H1 (cell line): ENCODE measurements at regions not wholly inside any gene's neighbourhood (a gene's known extent, or its start where the extent isn't known, plus 50 kb on each side); places are given as distances from the start of the nearest gene placed in this dataset.

Source experiments
- CTCF ChIA-PET: fragments of 300-600 bp; sonication (Branson Sonifier 250); formaldehyde crosslinking; loops from one replicate; lab custom pipeline; 2021; ENCODE audit not compliant: partially characterized antibody; lab: Charles Lee
- POLR2A ChIA-PET: fragments of 300-600 bp; sonication (Branson Sonifier 250); formaldehyde crosslinking; loops from one replicate; lab custom pipeline; 2021; ENCODE audit warnings: inconsistent platforms; ENCODE audit not compliant: partially characterized antibody; lab: Charles Lee
- DNase-seq, 2 experiments: peaks; one replicate each; pipeline versions ENCODE4 v3.0.0 to v3.0.0-alpha.2; 2010 to 2022; ENCODE audit warnings: low spot score in 2 of 2, low read depth in 1 of 2, mixed read lengths in 1 of 2
- FAIRE-seq: peaks from 2 replicates; lab custom pipeline; 2011; peaks lifted over from hg19 to GRCh38; lab: Jason Lieb, UNC
- H2AFZ ChIP-seq: 2 replicates; pipeline ENCODE4 v1.8.1; 2012; ENCODE audit warnings: low read length, inconsistent platforms
- H2AK5ac ChIP-seq: 2 replicates; pipeline ENCODE4 v1.6.1; 2013; ENCODE audit warnings: low read depth, low read length
- H2BK120ac ChIP-seq: replicated peaks from 2 replicates; pipeline ENCODE3; 2013; ENCODE audit warnings: low read depth, low read length, inconsistent platforms
- H2BK12ac ChIP-seq: 2 replicates; pipeline ENCODE4 v1.6.1; 2013; ENCODE audit warnings: low read depth, low read length
- H2BK15ac ChIP-seq: 2 replicates; pipeline ENCODE4 v1.6.1; 2013; ENCODE audit warnings: low read length
- H2BK20ac ChIP-seq: 2 replicates; pipeline ENCODE4 v1.6.1; 2013; ENCODE audit warnings: low read length
- H2BK5ac ChIP-seq: 2 replicates; pipeline ENCODE4 v1.6.1; 2013; ENCODE audit warnings: low read depth, low read length
- H3K14ac ChIP-seq: 2 replicates; pipeline ENCODE4 v1.6.1; 2013; ENCODE audit warnings: inconsistent platforms; ENCODE audit not compliant: insufficient read length
- H3K18ac ChIP-seq: 2 replicates; pipeline ENCODE4 v1.6.1; 2013; ENCODE audit warnings: low read length; ENCODE audit errors: extremely low read depth
- H3K23ac ChIP-seq: 2 replicates; pipeline ENCODE4 v1.6.1; 2013; ENCODE audit warnings: inconsistent platforms; ENCODE audit not compliant: insufficient read length
- H3K23me2 ChIP-seq: 2 replicates; pipeline ENCODE4 v1.6.1; 2013; ENCODE audit warnings: low read depth, low read length
- H3K27ac ChIP-seq: 2 replicates; pipeline ENCODE4 v1.6.1; 2011; ENCODE audit warnings: low read depth, low read length, inconsistent platforms
- H3K27me3 ChIP-seq, 4 experiments: replicated peaks in 1 of 4; 1 replicate in 1 of 4; 2 replicates in 3 of 4; pipeline versions ENCODE4 v1.6.1 to v1.8.1; 2011 to 2013; ENCODE audit warnings: low read length in 3 of 4, mild to moderate bottlenecking in 3 of 4, inconsistent platforms in 2 of 4, mixed read lengths in 2 of 4, moderate library complexity in 1 of 4; ENCODE audit not compliant: control insufficient read depth in 3 of 4, insufficient read depth in 3 of 4; ENCODE audit errors: extremely low read depth in 1 of 4
- H3K36me3 ChIP-seq, 4 experiments: 2 replicates each; pipeline versions ENCODE4 v1.6.1 to v1.8.1; 2011 to 2013; ENCODE audit warnings: mild to moderate bottlenecking in 4 of 4, low read length in 3 of 4, moderate library complexity in 2 of 4, control low read depth in 1 of 4, inconsistent platforms in 1 of 4; ENCODE audit not compliant: insufficient read depth in 4 of 4, control insufficient read depth in 2 of 4
- H3K4ac ChIP-seq: replicated peaks from 2 replicates; pipeline ENCODE3; 2013; ENCODE audit warnings: low read length, low read depth, mixed read lengths, inconsistent platforms; ENCODE audit not compliant: insufficient read length
- H3K4me1 ChIP-seq, 4 experiments: replicated peaks in 1 of 4; 1 replicate in 1 of 4; 2 replicates in 3 of 4; pipeline versions ENCODE4 v1.6.1 to v1.8.1; 2011 to 2013; ENCODE audit warnings: low read length in 3 of 4, inconsistent platforms in 2 of 4, mixed read lengths in 1 of 4; ENCODE audit not compliant: insufficient read depth in 4 of 4, control insufficient read depth in 3 of 4
- H3K4me2 ChIP-seq, 2 experiments: 2 replicates each; pipeline versions ENCODE4 v1.6.1 to v1.8.1; 2011 to 2013; ENCODE audit warnings: low read depth in 2 of 2, low read length in 2 of 2, control low read depth in 1 of 2, inconsistent platforms in 1 of 2, mild to moderate bottlenecking in 1 of 2; ENCODE audit not compliant: insufficient read depth in 1 of 2
- H3K4me3 ChIP-seq, 4 experiments: fragments of 200-600, 300-600 bp in 1 of 4; sonication (generic), shearing (Covaris generic), sonication (Bioruptor Twin) in 1 of 4; 2 replicates each; pipeline versions ENCODE4 v1.5.1 to v1.8.1; 2011 to 2016; ENCODE audit warnings: low read length in 4 of 4, low read depth in 3 of 4, control low read depth in 2 of 4, inconsistent platforms in 2 of 4, mild to moderate bottlenecking in 2 of 4, mixed read lengths in 1 of 4, moderate library complexity in 1 of 4; ENCODE audit not compliant: insufficient read depth in 2 of 4; ENCODE audit errors: extremely low read depth in 1 of 4
- H3K56ac ChIP-seq: replicated peaks from 2 replicates; pipeline ENCODE3; 2013; ENCODE audit warnings: low read depth, mild to moderate bottlenecking, mixed read lengths, low read length, inconsistent platforms; ENCODE audit not compliant: insufficient read length
- H3K79me1 ChIP-seq: 2 replicates; pipeline ENCODE4 v1.6.1; 2013; ENCODE audit warnings: low read depth, low read length, control low read depth
- H3K79me2 ChIP-seq, 2 experiments: 2 replicates each; pipeline versions ENCODE4 v1.6.1 to v1.8.1; 2012 to 2013; ENCODE audit warnings: low read length in 2 of 2, mild to moderate bottlenecking in 2 of 2, inconsistent platforms in 1 of 2; ENCODE audit not compliant: insufficient read depth in 2 of 2, control insufficient read depth in 1 of 2
- H3K9ac ChIP-seq, 4 experiments: replicated peaks in 1 of 4; 1 replicate in 1 of 4; 2 replicates in 3 of 4; pipeline versions ENCODE4 v1.6.1 to v1.8.1; 2011 to 2013; ENCODE audit warnings: low read depth in 3 of 4, low read length in 3 of 4, control low read depth in 2 of 4, mild to moderate bottlenecking in 2 of 4, moderate library complexity in 2 of 4, inconsistent platforms in 1 of 4; ENCODE audit errors: extremely low read depth in 1 of 4
- H3K9me3 ChIP-seq, 2 experiments: 2 replicates each; pipeline versions ENCODE4 v1.6.1 to v1.8.1; 2012 to 2013; ENCODE audit warnings: mild to moderate bottlenecking in 2 of 2, moderate library complexity in 2 of 2, control low read depth in 1 of 2, inconsistent platforms in 1 of 2, low read depth in 1 of 2, low read length in 1 of 2, mixed read lengths in 1 of 2; ENCODE audit not compliant: insufficient read depth in 2 of 2
- H4K20me1 ChIP-seq, 2 experiments: replicated peaks in 1 of 2; 2 replicates each; pipeline versions ENCODE3 to v1.8.1; 2011 to 2013; ENCODE audit warnings: inconsistent platforms in 2 of 2, low read length in 2 of 2, mild to moderate bottlenecking in 1 of 2; ENCODE audit not compliant: insufficient read depth in 2 of 2, control insufficient read depth in 1 of 2
- H4K5ac ChIP-seq: 2 replicates; pipeline ENCODE4 v1.6.1; 2013; ENCODE audit warnings: low read length, low read depth, mixed read lengths, inconsistent platforms; ENCODE audit not compliant: insufficient read length
- H4K8ac ChIP-seq: 2 replicates; pipeline ENCODE4 v1.8.0; 2013; ENCODE audit warnings: mild to moderate bottlenecking, moderate library complexity, low read length, inconsistent platforms; ENCODE audit not compliant: insufficient read depth; ENCODE audit errors: extremely low read depth
- H4K91ac ChIP-seq: replicated peaks from 2 replicates; pipeline ENCODE3; 2013; ENCODE audit warnings: low read length, mixed read lengths, inconsistent platforms; ENCODE audit not compliant: insufficient read length
- ATF2 ChIP-seq: IDR thresholded peaks from 2 replicates; pipeline ENCODE4 v1.6.1; 2012; ENCODE audit warnings: low read length, inconsistent platforms
- BCL11A ChIP-seq, 2 experiments: IDR thresholded peaks; one replicate each; pipeline ENCODE4 v1.6.1; 2011; ENCODE audit warnings: low read depth in 2 of 2, low read length in 2 of 2, mild to moderate bottlenecking in 2 of 2
- CTCF ChIP-seq, 3 experiments: IDR thresholded peaks; 1 replicate in 2 of 3; 2 replicates in 1 of 3; pipeline versions ENCODE4 v1.5.1 to v1.6.1; 2011; ENCODE audit warnings: low read length in 3 of 3, mild to moderate bottlenecking in 3 of 3, inconsistent platforms in 2 of 3, low read depth in 1 of 3, moderate library complexity in 1 of 3; ENCODE audit not compliant: insufficient read depth in 1 of 3; ENCODE audit errors: control extremely low read depth in 1 of 3
- RXRA ChIP-seq: IDR thresholded peaks from 2 replicates; pipeline ENCODE4 v1.6.1; 2011; ENCODE audit warnings: low read depth, mild to moderate bottlenecking, low read length, moderate library complexity; ENCODE audit not compliant: insufficient read depth
- WGBS, 2 experiments: shearing (Covaris generic) in 1 of 2; methylation state at CpG; one replicate each; pipeline versions ENCODE4 v1.1.6 to v1.1.7; 2013 to 2015; ENCODE audit warnings: low lambda C conversion rate in 2 of 2, mixed read lengths in 2 of 2, inconsistent platforms in 1 of 2, low coverage in 1 of 2, missing lambda C conversion rate in 1 of 2; ENCODE audit not compliant: insufficient replicate concordance in 2 of 2, insufficient coverage in 1 of 2, insufficient read length in 1 of 2; ENCODE audit errors: extremely low coverage in 1 of 2, missing lambda C conversion rate in 1 of 2; 5-methylcytosine and 5-hydroxymethylcytosine counted together

GRCh38 chr5:73319036-73319435 is 129.5 kb downstream of the FOXD1 start:
- Histone ChIP-seq H4K20me1 (no peaks in the 10 kb centered on the region), H4K8ac (no peak overlapping the region), H3K27ac (no peak overlapping the region), H2BK5ac (no peak overlapping the region), H2BK12ac (no peak overlapping the region), H3K4me1 (peaks cover 0 to 10% (median 5%) of the 10 kb centered on the region in 4 experiments; a peak in 5 of 7 replicates), H3K36me3 (no peaks in the 10 kb centered on the region), H2BK15ac (no peak overlapping the region), H3K27me3 (peaks cover 0 to 5% (median 0%) of the 10 kb centered on the region in 4 experiments; a peak in 1 of 7 replicates), H2AK5ac (no peak overlapping the region), H3K23ac (no peak overlapping the region), H3K4me2 (no peak overlapping the region), H2BK20ac (no peak overlapping the region), H2BK120ac (no peak overlapping the region), H3K23me2 (no peaks in the 10 kb centered on the region), H3K56ac (no peak overlapping the region), H2AFZ (no peak overlapping the region), H4K5ac (no peak overlapping the region), H4K91ac (no peak overlapping the region), H3K79me1 (no peaks in the 10 kb centered on the region), H3K14ac (no peak overlapping the region), H3K79me2 (no peaks in the 10 kb centered on the region), H3K9me3 (no peaks in the 10 kb centered on the region), H3K4ac (no peak overlapping the region), H3K4me3 (no peak overlapping the region), H3K9ac (no peak overlapping the region), H3K18ac (no peak overlapping the region)
- DNase-seq, result no peak
- ChIA-PET POLR2A (no interaction called here), CTCF (interaction anchor here (1.1 kb wide), 1 partner anchor 35 kb away, joined by 5 read pairs; no protein-coding TSS in a partner anchor)
- no peak for FAIRE-seq
- WGBS, 2 experiments, result 89% methylated on average over 6 of the region's 6 CpGs; no CpG with 5 or more reads in 1 of the 2 experiments
- TF ChIP-seq RXRA, result no peak
- no peak for TF ChIP-seq CTCF (IDR thresholded peaks at IDR 0.05; ENCODE audit: control extremely low read depth in 1 of 3, insufficient read depth in 1 of 3, low read depth in 1 of 3, low read length in 3 of 3)
- TF ChIP-seq BCL11A (IDR thresholded peaks at IDR 0.05; ENCODE audit: low read depth in 2 of 2, low read length in 2 of 2), result no peak
- no peak for TF ChIP-seq ATF2
- TF ChIP-seq, all 59 proteins: peak for 0
